ENCODE measurements at regions not wholly inside any gene's neighbourhood (a gene's known extent, or its start where the extent isn't known, plus 50 kb on each side); places are given as distances from the start of the nearest gene placed in this dataset.
"Not testable (repeated sequence)": the region's sequence is repeated elsewhere in the genome, so short reads cannot be mapped to it uniquely, and the experiment has no call there.

DNA sequence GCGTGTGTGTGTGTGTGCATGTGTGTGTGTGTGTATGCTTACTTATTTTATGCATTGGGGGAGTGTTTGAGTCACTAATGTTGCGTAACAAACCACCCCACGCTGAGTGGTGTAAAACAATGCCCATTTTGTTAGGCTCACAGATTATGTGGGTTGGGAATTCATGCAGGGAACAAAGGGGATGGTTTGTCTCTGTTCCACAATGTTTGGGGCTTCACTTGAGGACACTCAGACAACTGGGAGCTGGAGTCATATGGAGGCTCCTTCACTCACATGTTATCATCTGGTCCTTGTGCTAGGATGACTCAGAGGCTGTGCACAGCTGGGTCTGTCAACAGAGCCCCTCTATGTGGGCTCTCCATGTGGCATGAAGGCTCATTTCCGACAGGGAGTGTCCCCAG, 51.3 kb upstream of the LARGE1 start:
- DNase-seq (ENCODE audit: low read depth in 4 of 4, low spot score in 1 of 4), result no peak

- no peak for DNase-seq (ENCODE audit: low read depth in 4 of 4, low spot score in 1 of 4)
Observed at GRCh38 chr22:33975841-33976240, 55.6 kb upstream of the LARGE1 start.

- DNase-seq (ENCODE audit: low read depth in 4 of 4, low spot score in 1 of 4), result no peak
Observed at GRCh38 chr22:33983558-33983957, 63.3 kb upstream of the LARGE1 start.

DNA sequence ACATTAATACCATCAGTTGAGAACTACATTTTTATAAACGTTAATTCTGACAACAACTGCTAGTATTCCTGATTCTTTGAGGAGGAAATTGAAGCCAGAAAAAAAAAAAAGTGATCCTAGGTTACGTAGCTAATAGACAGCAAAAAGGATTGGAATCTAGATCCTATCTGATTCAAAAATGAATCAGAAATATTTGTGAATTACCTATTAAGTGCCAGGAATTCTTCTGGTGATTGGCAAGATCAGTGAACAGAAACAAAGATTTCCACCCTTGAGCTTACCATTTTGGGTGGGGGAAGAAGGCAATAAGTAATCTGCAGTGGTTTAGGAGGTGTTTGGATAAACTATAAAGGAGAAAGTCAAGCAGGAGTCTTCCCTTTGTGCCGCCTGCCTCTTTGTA, 63.9 kb upstream of the LARGE1 start:
- no peak for DNase-seq (ENCODE audit: low read depth in 4 of 4, low spot score in 1 of 4)

DNA sequence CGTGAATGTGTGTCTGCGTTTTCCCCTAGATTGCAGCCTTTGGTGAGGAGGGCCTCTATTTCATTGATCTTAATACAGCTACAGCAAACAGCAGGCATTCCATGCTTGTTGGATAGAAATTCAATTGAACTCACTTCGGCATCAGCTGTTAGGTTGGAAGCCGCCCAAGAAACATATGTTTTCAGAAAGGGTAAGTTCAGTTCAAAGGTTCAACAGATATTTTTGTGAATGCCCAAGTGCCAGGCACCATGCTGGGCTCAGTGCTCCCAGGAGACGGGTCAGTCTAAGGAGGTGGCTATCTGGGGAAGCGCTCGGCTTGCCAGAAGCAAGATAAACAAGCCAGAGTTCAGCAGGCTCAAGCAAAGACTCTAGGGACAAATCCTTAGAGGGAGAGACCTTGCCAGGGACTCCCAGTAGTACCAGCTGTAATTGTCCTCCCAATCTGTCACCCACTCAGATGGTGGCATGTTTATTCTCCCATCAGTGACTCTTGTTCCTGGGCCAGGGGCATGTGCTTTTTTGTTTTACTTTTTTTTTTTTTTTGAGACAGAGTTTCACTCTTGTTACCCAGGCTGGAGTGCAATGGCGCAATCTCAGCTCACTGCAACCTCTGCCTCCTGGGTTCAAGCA, 64.5 kb upstream of the LARGE1 start:
- no peak for DNase-seq (ENCODE audit: low read depth in 4 of 4, low spot score in 1 of 4)

DNA sequence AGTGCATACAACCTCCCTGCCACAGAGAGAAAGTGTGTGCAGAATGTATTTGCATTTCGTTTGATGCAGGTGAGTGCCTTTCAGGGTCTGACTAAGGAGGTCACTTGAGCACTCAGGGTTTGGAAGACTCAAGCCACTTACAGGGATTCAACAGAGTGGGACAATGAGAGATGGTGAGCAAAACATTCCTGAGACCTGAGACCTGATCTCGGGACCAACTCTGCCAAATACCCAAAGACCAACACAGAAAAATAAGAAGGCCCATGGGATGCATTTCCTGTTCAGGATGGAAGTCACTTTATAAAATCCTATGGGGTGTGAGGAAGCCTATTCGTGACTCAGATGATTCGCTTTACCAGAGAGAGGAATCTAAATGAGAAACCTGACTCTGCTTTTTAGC, 65.2 kb upstream of the LARGE1 start:
- DNase-seq (ENCODE audit: low read depth in 4 of 4, low spot score in 1 of 4), result no peak

GRCh38 chr22:33986167-33986771, 66.0 kb upstream of the LARGE1 start:
- DNase-seq (ENCODE audit: low read depth in 4 of 4, low spot score in 1 of 4), result no peak

GRCh38 chr22:33986954-33987353, 66.7 kb upstream of the LARGE1 start:
- DNase-seq (ENCODE audit: low read depth in 4 of 4, low spot score in 1 of 4), result no peak

DNA sequence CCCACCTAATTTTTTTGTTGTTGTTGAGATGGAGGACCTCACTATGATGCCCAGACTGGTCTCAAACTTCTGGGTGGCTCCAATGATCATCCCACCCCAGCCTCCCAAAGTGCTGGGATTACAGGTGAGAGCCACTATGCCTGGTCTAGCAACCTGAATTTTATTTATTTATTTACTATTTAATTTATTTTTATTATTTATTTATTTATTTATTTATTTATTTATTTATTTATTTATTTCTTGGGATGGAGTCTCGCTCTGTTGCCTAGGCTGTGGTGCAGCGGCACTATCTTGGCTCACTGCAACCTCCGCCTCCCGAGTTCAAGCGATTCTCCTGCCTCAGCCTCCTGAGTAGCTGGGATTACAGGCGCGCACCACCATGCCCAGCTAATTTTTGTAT, 69.0 kb upstream of the LARGE1 start:
- DNase-seq (ENCODE audit: low read depth in 4 of 4, low spot score in 1 of 4), result not testable (repeated sequence)

- no peak for DNase-seq (ENCODE audit: low read depth in 4 of 4, low spot score in 1 of 4)
Observed at GRCh38 chr22:33991620-33992019, 71.3 kb upstream of the LARGE1 start.

- no peak for DNase-seq (ENCODE audit: low read depth in 4 of 4, low spot score in 1 of 4)
Observed at GRCh38 chr22:33996824-33997223, 76.5 kb upstream of the LARGE1 start.

GRCh38 chr22:34000879-34001526, 80.7 kb upstream of the LARGE1 start:
- DNase-seq (ENCODE audit: low read depth in 4 of 4, low spot score in 1 of 4), result no peak

- DNase-seq (ENCODE audit: low read depth in 4 of 4, low spot score in 1 of 4), result no peak
Observed at GRCh38 chr22:34001701-34002466, 81.6 kb upstream of the LARGE1 start.

DNA sequence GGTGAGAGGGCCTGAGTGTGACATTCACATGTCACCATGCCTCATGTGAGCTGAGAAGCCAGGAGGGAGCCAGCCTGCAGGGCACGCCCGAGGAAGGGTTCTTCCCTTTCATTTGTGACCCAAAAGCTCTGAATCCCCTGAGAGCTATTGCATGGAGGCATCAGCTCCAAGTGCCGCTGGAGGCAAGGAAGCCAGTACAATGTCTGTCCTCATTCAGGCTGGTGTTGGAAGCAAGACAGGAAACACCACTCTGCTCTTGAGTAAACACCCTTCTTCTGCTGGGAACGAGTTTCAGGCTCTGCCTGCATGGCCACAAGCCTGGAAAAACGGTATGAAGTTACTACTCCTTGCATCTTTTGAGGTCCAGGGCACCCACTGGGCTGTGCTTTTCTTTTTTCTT, 83.8 kb upstream of the LARGE1 start:
- no peak for DNase-seq (ENCODE audit: low read depth in 4 of 4, low spot score in 1 of 4)

- DNase-seq (ENCODE audit: low read depth in 4 of 4, low spot score in 1 of 4), result no peak
Observed at GRCh38 chr22:34010259-34010658, 90.0 kb upstream of the LARGE1 start.

GRCh38 chr22:34015642-34016041, 95.4 kb upstream of the LARGE1 start:
- DNase-seq (ENCODE audit: low read depth in 4 of 4, low spot score in 1 of 4), result no peak

- DNase-seq (ENCODE audit: low read depth in 4 of 4, low spot score in 1 of 4), result no peak
Observed at GRCh38 chr22:34017205-34017604, 96.9 kb upstream of the LARGE1 start.

DNA sequence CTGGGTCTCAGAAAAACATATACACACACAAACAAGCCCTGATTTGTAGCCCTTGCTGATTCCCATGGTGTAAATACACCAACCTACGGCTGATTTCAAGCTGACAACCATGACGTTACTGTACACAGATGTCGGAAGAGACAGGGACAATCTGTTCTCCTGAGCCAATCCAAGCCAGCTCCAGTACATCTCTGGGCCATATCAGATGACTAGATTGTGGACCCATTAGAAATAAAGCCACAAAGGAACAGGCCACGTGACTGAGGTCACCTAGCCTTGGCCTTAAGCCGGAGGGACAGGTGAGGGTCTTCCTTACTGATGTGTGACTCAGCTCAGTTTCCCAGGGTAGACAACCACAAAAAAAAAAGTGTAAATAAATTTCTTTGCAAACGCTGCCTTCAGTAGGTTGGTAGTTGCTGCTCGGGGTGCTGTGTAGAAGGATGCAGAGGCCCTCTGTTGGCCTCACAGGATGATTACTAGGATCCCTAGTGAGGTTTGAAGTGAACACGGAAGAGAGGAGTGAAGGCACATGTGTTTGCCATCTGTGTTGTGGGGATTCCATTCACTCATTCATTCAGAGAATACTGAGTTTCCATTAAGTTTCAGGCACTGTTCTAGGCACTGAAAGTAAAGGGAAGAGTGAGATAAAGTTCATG, 99.0 kb upstream of the LARGE1 start:
- DNase-seq (ENCODE audit: low read depth in 4 of 4, low spot score in 1 of 4), result no peak

DNA sequence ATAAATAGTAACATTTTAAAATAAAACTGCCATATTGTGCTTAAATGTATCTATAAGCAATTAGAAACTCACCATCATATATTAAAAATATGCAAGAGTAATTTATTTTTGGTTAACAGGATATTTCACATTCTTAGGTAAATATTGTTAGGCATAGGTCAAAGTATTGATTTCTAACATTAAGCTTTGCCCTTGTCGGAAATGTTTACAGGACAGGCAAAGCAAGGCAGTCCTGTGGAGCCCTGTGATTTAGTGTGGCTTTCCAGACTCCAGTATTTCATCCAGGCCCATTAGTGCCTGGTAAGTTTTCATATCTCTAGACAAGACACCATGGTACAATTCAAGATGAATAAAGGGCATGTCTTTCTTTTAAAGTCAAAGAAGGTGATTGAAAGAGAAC, 114.9 kb upstream of the LARGE1 start:
- DNase-seq (ENCODE audit: low read depth in 4 of 4, low spot score in 1 of 4), result no peak

DNA sequence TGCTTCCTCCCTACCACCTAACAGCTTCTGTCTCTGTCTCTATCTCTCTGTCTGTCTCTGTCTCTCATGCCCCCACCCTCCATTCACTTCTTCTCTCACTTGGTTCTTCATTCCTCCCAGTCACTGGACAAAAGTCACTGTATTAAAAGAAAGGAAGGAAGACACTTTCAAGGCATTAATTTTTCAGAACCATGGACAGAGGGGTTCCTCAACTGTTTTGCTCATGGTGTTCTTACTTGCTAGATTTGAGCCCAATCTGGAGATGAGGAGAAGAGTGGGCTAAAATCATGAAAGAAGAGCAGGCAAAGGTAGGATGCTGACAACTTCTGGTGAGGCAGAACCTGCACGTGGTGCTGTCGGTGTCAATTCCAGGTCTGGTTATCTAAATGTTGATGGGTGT, 116.7 kb upstream of the LARGE1 start:
- no peak for DNase-seq (ENCODE audit: low read depth in 4 of 4, low spot score in 1 of 4)

- DNase-seq (ENCODE audit: low read depth in 4 of 4, low spot score in 1 of 4), result no peak
Observed at GRCh38 chr22:34038801-34039555, 118.7 kb upstream of the LARGE1 start.

Data from stimulated activated CD4-positive, alpha-beta T cell treated with anti-CD3 and anti-CD28 coated beads, Interleukin-1b, Interleukin-23, amount 100 ng/mL, for 24 hours (primary cell).